ENCODE measurements at regions not wholly inside any gene's neighbourhood (a gene's known extent, or its start where the extent isn't known, plus 50 kb on each side); places are given as distances from the start of the nearest gene placed in this dataset.

- TF ChIP-seq CTCF (conservative IDR thresholded peaks at IDR 0.05) = no peak
- H3K9me3 ChIP-seq (ENCODE audit: control insufficient read depth, low read length) = no peaks in the 10 kb centered on the region
- no peaks in the 10 kb centered on the region for H3K9me3 Mint-ChIP-seq
- DNase-seq = no peak
- H3K4me1 ChIP-seq (ENCODE audit: control insufficient read depth, insufficient read depth, low read length) = no peaks in the 10 kb centered on the region
- H3K36me3 Mint-ChIP-seq (ENCODE audit: low read depth) = no peaks in the 10 kb centered on the region
- no peaks in the 10 kb centered on the region for H3K4me1 Mint-ChIP-seq
- WGBS, 2 experiments (ENCODE audit: insufficient coverage in 1 of 2, insufficient read length in 1 of 2) = 89 to 94% methylated on average over 4 to 5 of the region's 5 CpGs
- no peak overlapping the region for H3K27ac Mint-ChIP-seq
- H3K9ac ChIP-seq (ENCODE audit: extremely low read depth, low read length, poor library complexity, severe bottlenecking) = no peak overlapping the region
- no peak overlapping the region for H3K4me3 Mint-ChIP-seq
- H3K27me3 Mint-ChIP-seq (ENCODE audit: insufficient read depth) = no peaks in the 10 kb centered on the region
- no peak overlapping the region for H3K4me3 ChIP-seq (ENCODE audit: low read length)
- H3K36me3 ChIP-seq (ENCODE audit: control insufficient read depth, insufficient read depth, low read length) = no peaks in the 10 kb centered on the region
- no peak overlapping the region for H3K27ac ChIP-seq (ENCODE audit: low read depth, low read length)
- no peaks in the 10 kb centered on the region for H3K27me3 ChIP-seq (ENCODE audit: control insufficient read depth, insufficient read depth, low read length, poor library complexity, severe bottlenecking)
These were observed 413.3 kb downstream of the CDH9 start for GRCh38 chr5:26625099-26625498.

GRCh38 chr5:26622947-26623346 lies 415.4 kb downstream of the CDH9 start:
- no peak overlapping the region for H3K4me3 Mint-ChIP-seq
- Histone ChIP-seq H3K36me3 (ENCODE audit: control insufficient read depth, insufficient read depth, low read length) (no peaks in the 10 kb centered on the region), H3K27me3 (ENCODE audit: control insufficient read depth, insufficient read depth, low read length, poor library complexity, severe bottlenecking) (no peaks in the 10 kb centered on the region), H3K9me3 (ENCODE audit: control insufficient read depth, low read length) (no peaks in the 10 kb centered on the region), H3K4me1 (ENCODE audit: control insufficient read depth, insufficient read depth, low read length) (no peaks in the 10 kb centered on the region), H3K9ac (ENCODE audit: extremely low read depth, low read length, poor library complexity, severe bottlenecking) (no peak overlapping the region), H3K27ac (ENCODE audit: low read depth, low read length) (no peak overlapping the region), H3K4me3 (ENCODE audit: low read length) (no peak overlapping the region)
- H3K4me1 Mint-ChIP-seq = no peaks in the 10 kb centered on the region
- no peaks in the 10 kb centered on the region for H3K27me3 Mint-ChIP-seq (ENCODE audit: insufficient read depth)
- no peak overlapping the region for H3K27ac Mint-ChIP-seq
- H3K9me3 Mint-ChIP-seq = no peaks in the 10 kb centered on the region
- H3K36me3 Mint-ChIP-seq (ENCODE audit: low read depth) = no peaks in the 10 kb centered on the region
- no peak for TF ChIP-seq CTCF (conservative IDR thresholded peaks at IDR 0.05)
- no peak for DNase-seq
- WGBS, 2 experiments (ENCODE audit: insufficient coverage in 1 of 2, insufficient read length in 1 of 2) = 76 to 100% methylated on average over 1 to 3 of the region's 3 CpGs

GRCh38 chr5:26610577-26610976 lies 427.8 kb downstream of the CDH9 start:
- no peak overlapping the region for H3K9ac ChIP-seq (ENCODE audit: extremely low read depth, low read length, poor library complexity, severe bottlenecking)
- H3K27me3 ChIP-seq (ENCODE audit: control insufficient read depth, insufficient read depth, low read length, poor library complexity, severe bottlenecking) = no peaks in the 10 kb centered on the region
- 71 to 97% methylated on average over 1 of the region's 1 CpG for WGBS, 2 experiments (ENCODE audit: insufficient coverage in 1 of 2, insufficient read length in 1 of 2)
- H3K9me3 Mint-ChIP-seq = peaks cover 3% of the 10 kb centered on the region
- DNase-seq = no peak
- no peaks in the 10 kb centered on the region for H3K9me3 ChIP-seq (ENCODE audit: control insufficient read depth, low read length)
- no peaks in the 10 kb centered on the region for H3K36me3 ChIP-seq (ENCODE audit: control insufficient read depth, insufficient read depth, low read length)
- H3K36me3 Mint-ChIP-seq (ENCODE audit: low read depth) = no peaks in the 10 kb centered on the region
- no peak overlapping the region for H3K4me3 ChIP-seq (ENCODE audit: low read length)
- H3K4me1 ChIP-seq (ENCODE audit: control insufficient read depth, insufficient read depth, low read length) = no peaks in the 10 kb centered on the region
- no peaks in the 10 kb centered on the region for H3K4me1 Mint-ChIP-seq
- no peak overlapping the region for H3K4me3 Mint-ChIP-seq
- H3K27me3 Mint-ChIP-seq (ENCODE audit: insufficient read depth) = no peaks in the 10 kb centered on the region
- H3K27ac Mint-ChIP-seq = no peak overlapping the region
- H3K27ac ChIP-seq (ENCODE audit: low read depth, low read length) = no peak overlapping the region
- no peak for TF ChIP-seq CTCF (conservative IDR thresholded peaks at IDR 0.05)

Measured in endodermal cell (in vitro differentiated cells).